Mucosa of rectum (tissue), 2 donors: ENCODE measurements at regions not wholly inside any gene's neighbourhood (a gene's known extent, or its start where the extent isn't known, plus 50 kb on each side); places are given as distances from the start of the nearest gene placed in this dataset.

Experiments
- H3K27ac ChIP-seq, 2 donors: one replicate each; pipeline ENCODE4 v1.7.0; 2013; ENCODE audit warnings: inconsistent platforms in 2 of 2, low read depth in 2 of 2, low read length in 2 of 2
- H3K27me3 ChIP-seq, 2 donors: one replicate each; pipeline ENCODE4 v1.7.0; 2013; ENCODE audit warnings: low read length in 2 of 2; ENCODE audit not compliant: control insufficient read depth in 2 of 2, insufficient read depth in 2 of 2
- H3K36me3 ChIP-seq, 2 donors: one replicate each; pipeline ENCODE4 v1.7.0; 2013; ENCODE audit warnings: low read length in 2 of 2; ENCODE audit not compliant: control insufficient read depth in 2 of 2, insufficient read depth in 2 of 2
- H3K4me1 ChIP-seq, 2 donors: one replicate each; pipeline ENCODE4 v1.7.0; 2013; ENCODE audit warnings: low read length in 2 of 2, mild to moderate bottlenecking in 1 of 2; ENCODE audit not compliant: control insufficient read depth in 2 of 2, insufficient read depth in 2 of 2
- H3K4me3 ChIP-seq, 2 donors: one replicate each; pipeline ENCODE4 v1.7.0; 2013; ENCODE audit warnings: low read length in 2 of 2
- H3K9ac ChIP-seq, 2 donors: one replicate each; pipeline ENCODE4 v1.7.0; 2013; ENCODE audit warnings: low read length in 2 of 2, low read depth in 1 of 2, mild to moderate bottlenecking in 1 of 2
- H3K9me3 ChIP-seq, 2 donors: one replicate each; pipeline ENCODE4 v1.7.0; 2013; ENCODE audit warnings: low read length in 2 of 2; ENCODE audit not compliant: control insufficient read depth in 2 of 2
- donor health status: healthy.
- donor health status: Normal muscosa, but diverticular disease.

GRCh38 chr18:76621226-76621625, 126.2 kb upstream of the ZNF516 start:
- Histone ChIP-seq H3K27me3 (peaks cover 0 to 6% of the 10 kb centered on the region in 2 donors), H3K9me3 (no peaks in the 10 kb centered on the region), H3K4me1 (peaks cover 5 to 13% of the 10 kb centered on the region in 2 donors), H3K4me3 (no peak overlapping the region), H3K27ac (no peak overlapping the region), H3K36me3 (no peaks in the 10 kb centered on the region), H3K9ac (peak overlapping the region in 1 of 2 donors; percentile 3)

- Histone ChIP-seq H3K27ac (peak overlapping the region in 1 of 2 donors; percentile 30), H3K9ac (peak overlapping the region in 1 of 2 donors; percentile 50), H3K4me1 (peaks cover 5 to 13% of the 10 kb centered on the region in 2 donors), H3K36me3 (no peaks in the 10 kb centered on the region), H3K9me3 (no peaks in the 10 kb centered on the region), H3K27me3 (peaks cover 0 to 6% of the 10 kb centered on the region in 2 donors), H3K4me3 (peak overlapping the region; percentile 47 to 52)
Measured at GRCh38 chr18:76620321-76621170, 125.5 kb upstream of the ZNF516 start.

- Histone ChIP-seq H3K4me1 (peaks cover 5 to 13% of the 10 kb centered on the region in 2 donors), H3K9me3 (no peaks in the 10 kb centered on the region), H3K4me3 (peak overlapping the region in 1 of 2 donors; percentile 15), H3K36me3 (no peaks in the 10 kb centered on the region), H3K27me3 (peaks cover 0 to 6% of the 10 kb centered on the region in 2 donors), H3K9ac (no peak overlapping the region), H3K27ac (peak overlapping the region; percentile 5 to 32)
Measured at GRCh38 chr18:76619621-76620315, 124.7 kb upstream of the ZNF516 start.

- H3K27ac ChIP-seq, result peak overlapping the region in 1 of 2 donors; percentile 32
- no peaks in the 10 kb centered on the region for H3K36me3 ChIP-seq
- peaks cover 0 to 6% of the 10 kb centered on the region in 2 donors for H3K27me3 ChIP-seq
- H3K9me3 ChIP-seq, result no peaks in the 10 kb centered on the region
- H3K4me1 ChIP-seq, result peaks cover 5 to 13% of the 10 kb centered on the region in 2 donors
- no peak overlapping the region for H3K9ac ChIP-seq
- H3K4me3 ChIP-seq, result no peak overlapping the region
Measured at GRCh38 chr18:76619261-76619620, 124.2 kb upstream of the ZNF516 start.

GRCh38 chr18:76618721-76619120, 123.7 kb upstream of the ZNF516 start:
- Histone ChIP-seq H3K27me3 (peaks cover 0 to 6% of the 10 kb centered on the region in 2 donors), H3K9me3 (no peaks in the 10 kb centered on the region), H3K4me3 (no peak overlapping the region), H3K27ac (no peak overlapping the region), H3K36me3 (no peaks in the 10 kb centered on the region), H3K9ac (no peak overlapping the region), H3K4me1 (peaks cover 5 to 13% of the 10 kb centered on the region in 2 donors)

GRCh38 chr18:76616373-76616772, 121.3 kb upstream of the ZNF516 start:
- no peaks in the 10 kb centered on the region for H3K36me3 ChIP-seq
- peaks cover 5 to 11% of the 10 kb centered on the region in 2 donors for H3K4me1 ChIP-seq
- no peak overlapping the region for H3K9ac ChIP-seq
- H3K27me3 ChIP-seq, result peaks cover 0 to 6% of the 10 kb centered on the region in 2 donors
- H3K4me3 ChIP-seq, result no peak overlapping the region
- H3K9me3 ChIP-seq, result no peaks in the 10 kb centered on the region
- no peak overlapping the region for H3K27ac ChIP-seq

- Histone ChIP-seq H3K4me1 (no peaks in the 10 kb centered on the region), H3K27ac (no peak overlapping the region), H3K36me3 (no peaks in the 10 kb centered on the region), H3K4me3 (no peak overlapping the region), H3K9ac (no peak overlapping the region), H3K9me3 (no peaks in the 10 kb centered on the region), H3K27me3 (no peaks in the 10 kb centered on the region)
Measured at GRCh38 chr18:76615065-76615733, 120.2 kb upstream of the ZNF516 start.

- H3K36me3 ChIP-seq, result no peaks in the 10 kb centered on the region
- H3K27ac ChIP-seq, result no peak overlapping the region
- H3K9me3 ChIP-seq, result no peaks in the 10 kb centered on the region
- H3K27me3 ChIP-seq, result no peaks in the 10 kb centered on the region
- no peaks in the 10 kb centered on the region for H3K4me1 ChIP-seq
- no peak overlapping the region for H3K4me3 ChIP-seq
- no peak overlapping the region for H3K9ac ChIP-seq
Measured at GRCh38 chr18:76613755-76614120, 118.7 kb upstream of the ZNF516 start.

- H3K36me3 ChIP-seq, result no peaks in the 10 kb centered on the region
- H3K27ac ChIP-seq, result no peak overlapping the region
- H3K9ac ChIP-seq, result no peak overlapping the region
- no peak overlapping the region for H3K4me3 ChIP-seq
- no peaks in the 10 kb centered on the region for H3K9me3 ChIP-seq
- no peaks in the 10 kb centered on the region for H3K27me3 ChIP-seq
- no peaks in the 10 kb centered on the region for H3K4me1 ChIP-seq
Measured at GRCh38 chr18:76613053-76613754, 118.2 kb upstream of the ZNF516 start.
